IMR-90 (cell line): ENCODE measurements at regions not wholly inside any gene's neighbourhood (a gene's known extent, or its start where the extent isn't known, plus 50 kb on each side); places are given as distances from the start of the nearest gene placed in this dataset.

ENCODE experiments used
- ATAC-seq: fragments of 200-7000 bp; cut with Tn5 transposase; 2 replicates; pipeline ENCODE4 v1.9.1; 2020; ENCODE audit warnings: low read depth, mild to moderate bottlenecking, moderate library complexity
- BruUV-seq: library from RNA; stranded (reverse); fragments of 400-500 nt; replicated peaks from 2 replicates; lab custom pipeline; 2021; lab: Mats Ljungman, UMichigan
- CTCF ChIA-PET: fragments of 300-600 bp; formaldehyde crosslinking; extraction: SDS; loops from one replicate; lab custom pipeline; 2021; ENCODE audit warnings: antibody characterized with exemption; lab: Yijun Ruan, JAX
- POLR2A ChIA-PET: fragments of 300-600 bp; sonication (Branson Sonifier 250); formaldehyde crosslinking; loops from one replicate; lab custom pipeline; 2022; ENCODE audit warnings: antibody characterized with exemption; ENCODE audit not compliant: unreplicated experiment; lab: Charles Lee
- DNase-seq: peaks from one replicate; pipeline ENCODE4 v3.0.0; 2013
- H2AFZ ChIP-seq: replicated peaks from 2 replicates; pipeline ENCODE3; 2013; ENCODE audit warnings: low read length, mild to moderate bottlenecking; ENCODE audit not compliant: poor library complexity
- H2AK5ac ChIP-seq: 2 replicates; pipeline ENCODE4 v1.6.1; 2013; ENCODE audit warnings: low read depth, low read length, inconsistent platforms
- H2AK9ac ChIP-seq: replicated peaks from 2 replicates; pipeline ENCODE3; 2013; ENCODE audit warnings: mild to moderate bottlenecking, low read depth, low read length, moderate library complexity; ENCODE audit not compliant: poor library complexity
- H2BK120ac ChIP-seq: 2 replicates; pipeline ENCODE4 v1.6.1; 2013; ENCODE audit warnings: low read depth, low read length, inconsistent platforms
- H2BK15ac ChIP-seq: 3 replicates; pipeline ENCODE4 v1.6.1; 2013; ENCODE audit warnings: low read depth, low read length, inconsistent platforms
- H2BK20ac ChIP-seq: 2 replicates; pipeline ENCODE4 v1.6.1; 2013; ENCODE audit warnings: low read depth, mild to moderate bottlenecking, inconsistent platforms, low read length, moderate library complexity
- H2BK5ac ChIP-seq: 2 replicates; pipeline ENCODE4 v1.6.1; 2013; ENCODE audit warnings: mild to moderate bottlenecking, low read depth, low read length, inconsistent platforms; ENCODE audit not compliant: poor library complexity, severe bottlenecking
- H3K14ac ChIP-seq: replicated peaks from 2 replicates; pipeline ENCODE4 v1.6.1; 2013; ENCODE audit warnings: low read depth, low read length, inconsistent platforms
- H3K18ac ChIP-seq: 2 replicates; pipeline ENCODE4 v1.6.1; 2013; ENCODE audit warnings: low read depth, low read length, control low read depth
- H3K23ac ChIP-seq: 2 replicates; pipeline ENCODE4 v1.6.1; 2013; ENCODE audit warnings: low read depth, low read length, inconsistent platforms
- H3K27ac ChIP-seq: 2 replicates; pipeline ENCODE4 v1.5.1; 2013; ENCODE audit warnings: mild to moderate bottlenecking, control low read depth, low read length; ENCODE audit not compliant: insufficient read depth
- H3K27me3 ChIP-seq: 2 replicates; pipeline ENCODE4 v1.6.1; 2013; ENCODE audit warnings: low read length; ENCODE audit not compliant: control insufficient read depth, insufficient read depth
- H3K36me3 ChIP-seq: 2 replicates; pipeline ENCODE4 v1.6.1; 2013; ENCODE audit warnings: low read length, mixed read lengths; ENCODE audit not compliant: control insufficient read depth, insufficient read depth
- H3K4ac ChIP-seq: 2 replicates; pipeline ENCODE4 v1.6.1; 2013; ENCODE audit warnings: low read depth, low read length, inconsistent platforms
- H3K4me1 ChIP-seq: 2 replicates; pipeline ENCODE4 v1.6.1; 2013; ENCODE audit warnings: low read length, mixed read lengths; ENCODE audit not compliant: control insufficient read depth, insufficient read depth
- H3K4me2 ChIP-seq: 2 replicates; pipeline ENCODE4 v1.6.1; 2013; ENCODE audit warnings: low read depth, mild to moderate bottlenecking, control low read depth, low read length, moderate library complexity
- H3K4me3 ChIP-seq: 2 replicates; pipeline ENCODE4 v1.5.1; 2013; ENCODE audit warnings: low read depth, mild to moderate bottlenecking, control low read depth, low read length, moderate library complexity; ENCODE audit not compliant: insufficient read depth
- H3K56ac ChIP-seq: 2 replicates; pipeline ENCODE4 v1.6.1; 2013; ENCODE audit warnings: low read length, inconsistent platforms; ENCODE audit not compliant: insufficient read depth; ENCODE audit errors: extremely low read depth
- H3K79me1 ChIP-seq, 2 experiments: 2 replicates each; pipeline ENCODE4 v1.6.1; 2013; ENCODE audit warnings: low read length in 2 of 2, inconsistent platforms in 1 of 2, low read depth in 1 of 2
- H3K9ac ChIP-seq: 2 replicates; pipeline ENCODE4 v1.6.1; 2013; ENCODE audit warnings: low read depth, low read length, control low read depth
- H3K9me1 ChIP-seq: 2 replicates; pipeline ENCODE4 v1.6.1; 2013; ENCODE audit warnings: low read length, inconsistent platforms; ENCODE audit not compliant: insufficient read depth
- H3K9me3 ChIP-seq: 2 replicates; pipeline ENCODE4 v1.6.1; 2013; ENCODE audit warnings: low read length; ENCODE audit not compliant: control insufficient read depth, insufficient read depth
- H4K20me1 ChIP-seq: 2 replicates; pipeline ENCODE4 v1.6.1; 2013; ENCODE audit warnings: low read length, inconsistent platforms; ENCODE audit not compliant: insufficient read depth
- H4K5ac ChIP-seq: 2 replicates; pipeline ENCODE4 v1.6.1; 2013; ENCODE audit warnings: mild to moderate bottlenecking, low read depth, low read length, control low read depth
- H4K8ac ChIP-seq, 2 experiments: 2 replicates each; pipeline ENCODE4 v1.6.1; 2013; ENCODE audit warnings: low read depth in 2 of 2, low read length in 2 of 2, control low read depth in 1 of 2, inconsistent platforms in 1 of 2
- H4K91ac ChIP-seq: 2 replicates; pipeline ENCODE4 v1.6.1; 2013; ENCODE audit warnings: low read depth, low read length, inconsistent platforms; ENCODE audit not compliant: insufficient read depth
- BHLHE40 ChIP-seq: fragments of 150-350 bp; IDR thresholded peaks from 2 replicates; pipeline ENCODE4 v1.6.1; 2016; ENCODE audit warnings: mild to moderate bottlenecking, low read depth, low read length
- CEBPB ChIP-seq: IDR thresholded peaks from 2 replicates; pipeline ENCODE4 v1.6.1; 2012; ENCODE audit warnings: low read depth, low read length, improper control_type of control experiment
- CHD1 ChIP-seq: IDR thresholded peaks from 2 replicates; pipeline ENCODE4 v1.6.1; 2012; ENCODE audit warnings: low read depth, low read length, improper control_type of control experiment
- CTCF ChIP-seq: conservative IDR thresholded peaks from 2 replicates; pipeline ENCODE4 v1.5.1; 2012; ENCODE audit warnings: mild to moderate bottlenecking, low read depth, low read length, improper control_type of control experiment
- ELK1 ChIP-seq: fragments of 150-350 bp; IDR thresholded peaks from 2 replicates; pipeline ENCODE4 v1.6.1; 2016; ENCODE audit warnings: low read depth, mild to moderate bottlenecking, low read length, moderate library complexity, borderline replicate concordance
- FOS ChIP-seq: fragments of 150-350 bp; IDR thresholded peaks from 2 replicates; pipeline ENCODE4 v1.6.1; 2016; ENCODE audit warnings: low read depth, low read length
- MAFK ChIP-seq: IDR thresholded peaks from 2 replicates; pipeline ENCODE4 v1.6.1; 2012; ENCODE audit warnings: low read depth, low read length, improper control_type of control experiment
- MAZ ChIP-seq: IDR thresholded peaks from 2 replicates; pipeline ENCODE4 v1.6.1; 2012; ENCODE audit warnings: low read depth, mild to moderate bottlenecking, low read length, improper control_type of control experiment, moderate library complexity, borderline replicate concordance
- MXI1 ChIP-seq: IDR thresholded peaks from 2 replicates; pipeline ENCODE4 v1.6.1; 2012; ENCODE audit warnings: low read depth, mild to moderate bottlenecking, low read length, moderate library complexity, borderline replicate concordance
- NFE2L2 ChIP-seq: fragments of 150-350 bp; IDR thresholded peaks from 2 replicates; pipeline ENCODE4 v1.6.1; 2016; ENCODE audit warnings: low read depth, mild to moderate bottlenecking, low read length
- POLR2A ChIP-seq: IDR thresholded peaks from 2 replicates; pipeline ENCODE4 v1.6.1; 2012; ENCODE audit warnings: mild to moderate bottlenecking, low read depth, low read length
- RAD21 ChIP-seq: IDR thresholded peaks from 2 replicates; pipeline ENCODE4 v1.6.1; 2012; ENCODE audit warnings: low read length, improper control_type of control experiment
- RCOR1 ChIP-seq: IDR thresholded peaks from 2 replicates; pipeline ENCODE4 v1.6.1; 2012; ENCODE audit warnings: mild to moderate bottlenecking, low read length, improper control_type of control experiment; ENCODE audit not compliant: insufficient replicate concordance
- RFX5 ChIP-seq: IDR thresholded peaks from 2 replicates; pipeline ENCODE4 v1.8.0; 2012; ENCODE audit warnings: low read depth, mild to moderate bottlenecking, low read length, moderate library complexity
- SMC3 ChIP-seq: fragments of 150-350 bp; IDR thresholded peaks from 2 replicates; pipeline ENCODE4 v1.6.1; 2016; ENCODE audit warnings: low read depth, mild to moderate bottlenecking, antibody characterized with exemption, low read length, moderate library complexity
- USF2 ChIP-seq: fragments of 150-350 bp; IDR thresholded peaks from 2 replicates; pipeline ENCODE4 v1.6.1; 2017; ENCODE audit warnings: mild to moderate bottlenecking, antibody characterized with exemption, low read length, low read depth
- WGBS, 2 experiments: methylation state at CpG; one replicate each; pipeline versions ENCODE4 v1.1.5 to v1.1.7; 2013; ENCODE audit warnings: missing lambda C conversion rate in 2 of 2; ENCODE audit not compliant: insufficient read length in 1 of 2; ENCODE audit errors: extremely low coverage in 2 of 2; 5-methylcytosine and 5-hydroxymethylcytosine counted together
- dilution Hi-C: fragments of 300-500 bp; cut with HindIII; formaldehyde crosslinking; loops from one replicate; pipeline ENCODE4 v1.14.3; 2018; ENCODE audit warnings: low sequenced_read_pairs; ENCODE audit not compliant: unreplicated experiment
- in situ Hi-C: fragments of 300-500 bp; cut with MboI; formaldehyde crosslinking; loops from 3 replicates; pipeline ENCODE4 v1.14.3; 2019; ENCODE audit warnings: low sequenced_read_pairs, inconsistent platforms, mixed read lengths
- intact Hi-C: fragments of 100-400 bp; cut with micrococcal nuclease; formaldehyde crosslinking; loops from 2 replicates; pipeline ENCODE4 v1.10.0; 2022

GRCh38 chr2:114354199-114354598 is 88.2 kb upstream of the DPP10 start:
- no peak overlapping the region for H2AFZ ChIP-seq
- no peaks in the 10 kb centered on the region for H3K79me1 ChIP-seq
- no peak overlapping the region for H3K23ac ChIP-seq
- dilution Hi-C loops, result no loop called here
- H3K27me3 ChIP-seq, result no peaks in the 10 kb centered on the region
- no peak overlapping the region for H3K4me2 ChIP-seq
- no peak overlapping the region for H2AK5ac ChIP-seq
- H4K91ac ChIP-seq, result no peak overlapping the region
- no peak overlapping the region for H3K4me3 ChIP-seq
- no peak overlapping the region for H3K18ac ChIP-seq
- no peak overlapping the region for H2AK9ac ChIP-seq
- no peaks in the 10 kb centered on the region for H3K4me1 ChIP-seq
- H3K9me3 ChIP-seq, result no peaks in the 10 kb centered on the region
- no TSS peak for BruUV-seq
- ChIA-PET POLR2A (no interaction called here), CTCF (no interaction called here)
- no peak overlapping the region for H2BK120ac ChIP-seq
- no peak overlapping the region for H4K8ac ChIP-seq
- in situ Hi-C loops, result no loop called here
- no peak overlapping the region for H2BK5ac ChIP-seq
- H3K9me1 ChIP-seq, result no peaks in the 10 kb centered on the region
- WGBS, 2 experiments, result no CpG with 5 or more reads among the region's 2 CpGs
- no peaks in the 10 kb centered on the region for H4K20me1 ChIP-seq
- ATAC-seq (no peak), DNase-seq (no peak)
- TF ChIP-seq RAD21 (no peak), POLR2A (no peak), ELK1 (no peak), NFE2L2 (no peak), MXI1 (no peak), RFX5 (no peak), SMC3 (no peak), MAZ (no peak), USF2 (no peak), CHD1 (no peak), BHLHE40 (no peak), MAFK (no peak), FOS (no peak), RCOR1 (no peak), CEBPB (no peak), CTCF (no peak)
- H2BK15ac ChIP-seq, result no peak overlapping the region
- no peak overlapping the region for H2BK20ac ChIP-seq
- no peak overlapping the region for H3K4ac ChIP-seq
- intact Hi-C loops, result no loop called here
- H4K5ac ChIP-seq, result no peak overlapping the region
- H3K27ac ChIP-seq, result no peak overlapping the region
- H3K36me3 ChIP-seq, result no peaks in the 10 kb centered on the region
- no peak overlapping the region for H3K56ac ChIP-seq
- H3K14ac ChIP-seq, result no peak overlapping the region
- H3K9ac ChIP-seq, result no peak overlapping the region
